ENCODE measurements at regions not wholly inside any gene's neighbourhood (a gene's known extent, or its start where the extent isn't known, plus 50 kb on each side); places are given as distances from the start of the nearest gene placed in this dataset.

DNA sequence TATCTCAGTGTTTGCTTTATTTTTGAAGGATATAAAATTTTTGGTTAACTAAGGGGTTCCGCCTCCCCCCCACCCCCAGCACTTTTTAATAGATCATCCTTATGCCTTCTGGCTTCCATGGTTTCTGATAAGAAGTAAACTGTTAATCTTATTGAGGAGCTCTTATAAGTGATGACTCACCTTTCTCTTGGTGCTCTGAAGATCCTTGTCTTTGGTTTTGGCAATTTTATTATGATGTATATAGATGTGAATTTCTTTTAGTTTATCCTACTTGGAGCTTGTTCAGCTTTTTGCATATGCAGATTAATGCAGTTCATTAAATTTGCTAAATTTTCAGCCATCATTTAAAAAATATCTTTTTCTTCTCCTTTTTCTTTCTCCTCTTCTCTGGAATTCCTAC, 91.7 kb upstream of the CTAGE1 start:
- no peak for DNase-seq (ENCODE audit: low read depth in 1 of 2, low spot score in 1 of 2)
- Histone ChIP-seq H3K4me3 (replicated peaks; ENCODE audit: insufficient read depth, low read length) (no peak overlapping the region), H3K27me3 (ENCODE audit: insufficient read depth, poor library complexity, severe bottlenecking) (no peaks in the 10 kb centered on the region), H3K27ac (replicated peaks) (no peak overlapping the region)
- TF ChIP-seq GABPA (IDR thresholded peaks at IDR 0.05; ENCODE audit: low read depth), result no peak
- TF ChIP-seq SPI1 (IDR thresholded peaks at IDR 0.05; ENCODE audit: borderline replicate concordance, low read depth), result no peak
- TF ChIP-seq, protein P1, sequence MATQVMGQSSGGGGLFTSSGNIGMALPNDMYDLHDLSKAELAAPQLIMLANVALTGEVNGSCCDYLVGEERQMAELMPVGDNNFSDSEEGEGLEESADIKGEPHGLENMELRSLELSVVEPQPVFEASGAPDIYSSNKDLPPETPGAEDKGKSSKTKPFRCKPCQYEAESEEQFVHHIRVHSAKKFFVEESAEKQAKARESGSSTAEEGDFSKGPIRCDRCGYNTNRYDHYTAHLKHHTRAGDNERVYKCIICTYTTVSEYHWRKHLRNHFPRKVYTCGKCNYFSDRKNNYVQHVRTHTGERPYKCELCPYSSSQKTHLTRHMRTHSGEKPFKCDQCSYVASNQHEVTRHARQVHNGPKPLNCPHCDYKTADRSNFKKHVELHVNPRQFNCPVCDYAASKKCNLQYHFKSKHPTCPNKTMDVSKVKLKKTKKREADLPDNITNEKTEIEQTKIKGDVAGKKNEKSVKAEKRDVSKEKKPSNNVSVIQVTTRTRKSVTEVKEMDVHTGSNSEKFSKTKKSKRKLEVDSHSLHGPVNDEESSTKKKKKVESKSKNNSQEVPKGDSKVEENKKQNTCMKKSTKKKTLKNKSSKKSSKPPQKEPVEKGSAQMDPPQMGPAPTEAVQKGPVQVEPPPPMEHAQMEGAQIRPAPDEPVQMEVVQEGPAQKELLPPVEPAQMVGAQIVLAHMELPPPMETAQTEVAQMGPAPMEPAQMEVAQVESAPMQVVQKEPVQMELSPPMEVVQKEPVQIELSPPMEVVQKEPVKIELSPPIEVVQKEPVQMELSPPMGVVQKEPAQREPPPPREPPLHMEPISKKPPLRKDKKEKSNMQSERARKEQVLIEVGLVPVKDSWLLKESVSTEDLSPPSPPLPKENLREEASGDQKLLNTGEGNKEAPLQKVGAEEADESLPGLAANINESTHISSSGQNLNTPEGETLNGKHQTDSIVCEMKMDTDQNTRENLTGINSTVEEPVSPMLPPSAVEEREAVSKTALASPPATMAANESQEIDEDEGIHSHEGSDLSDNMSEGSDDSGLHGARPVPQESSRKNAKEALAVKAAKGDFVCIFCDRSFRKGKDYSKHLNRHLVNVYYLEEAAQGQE (IDR thresholded peaks at IDR 0.05; ENCODE audit: insufficient replicate concordance, low read depth), result no peak
- TF ChIP-seq, protein P2, sequence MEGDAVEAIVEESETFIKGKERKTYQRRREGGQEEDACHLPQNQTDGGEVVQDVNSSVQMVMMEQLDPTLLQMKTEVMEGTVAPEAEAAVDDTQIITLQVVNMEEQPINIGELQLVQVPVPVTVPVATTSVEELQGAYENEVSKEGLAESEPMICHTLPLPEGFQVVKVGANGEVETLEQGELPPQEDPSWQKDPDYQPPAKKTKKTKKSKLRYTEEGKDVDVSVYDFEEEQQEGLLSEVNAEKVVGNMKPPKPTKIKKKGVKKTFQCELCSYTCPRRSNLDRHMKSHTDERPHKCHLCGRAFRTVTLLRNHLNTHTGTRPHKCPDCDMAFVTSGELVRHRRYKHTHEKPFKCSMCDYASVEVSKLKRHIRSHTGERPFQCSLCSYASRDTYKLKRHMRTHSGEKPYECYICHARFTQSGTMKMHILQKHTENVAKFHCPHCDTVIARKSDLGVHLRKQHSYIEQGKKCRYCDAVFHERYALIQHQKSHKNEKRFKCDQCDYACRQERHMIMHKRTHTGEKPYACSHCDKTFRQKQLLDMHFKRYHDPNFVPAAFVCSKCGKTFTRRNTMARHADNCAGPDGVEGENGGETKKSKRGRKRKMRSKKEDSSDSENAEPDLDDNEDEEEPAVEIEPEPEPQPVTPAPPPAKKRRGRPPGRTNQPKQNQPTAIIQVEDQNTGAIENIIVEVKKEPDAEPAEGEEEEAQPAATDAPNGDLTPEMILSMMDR (IDR thresholded peaks at IDR 0.05; ENCODE audit: insufficient read depth, low read length), result no peak
- TF ChIP-seq POLR2AphosphoS5 (IDR thresholded peaks at IDR 0.05; ENCODE audit: low read depth), result no peak

DNA sequence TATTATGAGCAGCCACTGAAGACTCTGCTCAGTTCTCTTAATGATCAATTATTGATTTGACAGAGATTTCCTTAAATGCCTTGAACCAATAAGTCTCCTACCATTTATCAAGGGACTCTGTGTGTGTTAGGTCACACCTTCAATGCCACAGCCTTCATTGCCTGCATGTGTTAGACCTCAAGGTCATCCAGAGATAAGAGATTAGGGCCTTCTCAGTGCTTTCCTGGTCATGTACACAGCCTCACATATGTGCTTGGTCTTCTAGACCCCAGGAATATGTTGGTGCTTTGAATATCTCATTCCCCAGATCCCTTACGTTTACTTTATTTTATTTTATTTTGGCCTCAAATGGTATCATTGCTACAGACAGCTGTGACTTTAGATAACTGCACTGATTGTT, 93.0 kb upstream of the CTAGE1 start:
- Histone ChIP-seq H3K27ac (replicated peaks) (no peak overlapping the region), H3K4me3 (replicated peaks; ENCODE audit: insufficient read depth, low read length) (no peak overlapping the region), H3K27me3 (ENCODE audit: insufficient read depth, poor library complexity, severe bottlenecking) (no peaks in the 10 kb centered on the region)
- no peak for DNase-seq (ENCODE audit: low read depth in 1 of 2, low spot score in 1 of 2)
- no peak for TF ChIP-seq GABPA (IDR thresholded peaks at IDR 0.05; ENCODE audit: low read depth)
- TF ChIP-seq, protein P2 (IDR thresholded peaks at IDR 0.05; ENCODE audit: insufficient read depth, low read length), result no peak
- TF ChIP-seq SPI1 (IDR thresholded peaks at IDR 0.05; ENCODE audit: borderline replicate concordance, low read depth), result no peak
- TF ChIP-seq POLR2AphosphoS5 (IDR thresholded peaks at IDR 0.05; ENCODE audit: low read depth), result no peak
- TF ChIP-seq, protein P1 (IDR thresholded peaks at IDR 0.05; ENCODE audit: insufficient replicate concordance, low read depth), result no peak

DNA sequence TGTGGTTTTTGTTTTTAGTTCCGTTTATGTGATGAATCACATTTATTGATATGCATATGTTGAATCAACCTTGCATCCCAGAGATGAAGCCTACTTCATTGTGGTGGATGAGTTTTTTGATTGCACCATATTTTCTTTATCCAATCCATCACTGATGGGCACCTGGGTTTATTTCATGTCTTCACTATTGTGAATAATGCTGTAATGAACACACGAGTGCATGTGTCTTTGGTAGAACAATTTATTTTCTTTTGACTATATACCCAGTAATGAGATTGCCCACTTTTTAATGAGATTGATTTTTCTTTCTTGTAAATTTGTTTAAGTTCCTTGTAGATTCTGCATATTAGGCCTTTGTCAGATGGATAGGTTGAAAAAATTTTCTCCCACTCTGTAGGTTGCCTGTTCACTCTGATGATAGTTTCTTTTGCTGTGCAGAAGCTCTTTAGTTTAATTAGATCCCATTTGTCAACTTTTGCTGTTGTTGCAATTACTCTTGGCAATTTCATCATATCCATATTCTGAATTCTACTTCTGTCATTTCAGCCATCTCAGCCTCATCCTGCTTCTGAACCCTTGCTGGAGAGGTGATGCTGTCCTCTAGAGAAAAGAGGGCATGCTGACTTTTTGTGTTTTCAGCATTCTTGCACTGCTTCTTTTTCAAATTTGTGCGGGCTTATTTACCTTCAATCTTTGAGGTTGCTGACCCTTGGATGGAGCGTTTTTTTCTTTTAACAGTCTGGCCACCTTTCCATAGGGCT, 96.2 kb upstream of the CTAGE1 start:
- H3K27me3 ChIP-seq (ENCODE audit: insufficient read depth, poor library complexity, severe bottlenecking), result no peaks in the 10 kb centered on the region
- H3K27ac ChIP-seq (replicated peaks), result no peak overlapping the region
- no peak overlapping the region for H3K4me3 ChIP-seq (replicated peaks; ENCODE audit: insufficient read depth, low read length)
- no peak for DNase-seq (ENCODE audit: low read depth in 1 of 2, low spot score in 1 of 2)
- TF ChIP-seq, protein P1 (IDR thresholded peaks at IDR 0.05; ENCODE audit: insufficient replicate concordance, low read depth), result no peak
- TF ChIP-seq GABPA (IDR thresholded peaks at IDR 0.05; ENCODE audit: low read depth), result no peak
- no peak for TF ChIP-seq SPI1 (IDR thresholded peaks at IDR 0.05; ENCODE audit: borderline replicate concordance, low read depth)
- TF ChIP-seq, protein P2 (IDR thresholded peaks at IDR 0.05; ENCODE audit: insufficient read depth, low read length), result no peak
- no peak for TF ChIP-seq POLR2AphosphoS5 (IDR thresholded peaks at IDR 0.05; ENCODE audit: low read depth)

Measured in HL-60 (cell line).